Eye (tissue), 1 donor: ENCODE measurements at regions not wholly inside any gene's neighbourhood (a gene's known extent, or its start where the extent isn't known, plus 50 kb on each side); places are given as distances from the start of the nearest gene placed in this dataset.

ENCODE experiments used
- DNase-seq: peaks from one replicate; pipeline ENCODE4 v3.0.0-alpha.2; 2015

GRCh38 chr20:60658681-60659080 lies 593.4 kb upstream of the CDH4 start:
- DNase-seq: peak; percentile 59

- no peak for DNase-seq
Observed at GRCh38 chr20:60659240-60659639, 592.8 kb upstream of the CDH4 start.

- no peak for DNase-seq
Observed at GRCh38 chr20:60662307-60662706, 589.8 kb upstream of the CDH4 start.

GRCh38 chr20:60664106-60664505 lies 588.0 kb upstream of the CDH4 start:
- no peak for DNase-seq

GRCh38 chr20:60667641-60668040 lies 584.4 kb upstream of the CDH4 start:
- DNase-seq: no peak

- no peak for DNase-seq
Observed at GRCh38 chr20:60669211-60669610, 582.9 kb upstream of the CDH4 start.

- DNase-seq: no peak
Observed at GRCh38 chr20:60676011-60676410, 576.0 kb upstream of the CDH4 start.

- DNase-seq: no peak
Observed at GRCh38 chr20:60677819-60678218, 574.2 kb upstream of the CDH4 start.

- no peak for DNase-seq
Observed at GRCh38 chr20:60680554-60680953, 571.5 kb upstream of the CDH4 start.

GRCh38 chr20:60687213-60687612 lies 564.8 kb upstream of the CDH4 start:
- DNase-seq: no peak

- DNase-seq: no peak
Observed at GRCh38 chr20:60690771-60691170, 561.3 kb upstream of the CDH4 start.

GRCh38 chr20:60691966-60692615 lies 560.0 kb upstream of the CDH4 start:
- DNase-seq: no peak

GRCh38 chr20:60693496-60694133 lies 558.4 kb upstream of the CDH4 start:
- DNase-seq: no peak

- DNase-seq: no peak
Observed at GRCh38 chr20:60694763-60695162, 557.3 kb upstream of the CDH4 start.

GRCh38 chr20:60695226-60696000 lies 556.6 kb upstream of the CDH4 start:
- no peak for DNase-seq

GRCh38 chr20:60697252-60697651 lies 554.8 kb upstream of the CDH4 start:
- no peak for DNase-seq

- no peak for DNase-seq
Observed at GRCh38 chr20:60700728-60701127, 551.3 kb upstream of the CDH4 start.

- DNase-seq: no peak
Observed at GRCh38 chr20:60704147-60704546, 547.9 kb upstream of the CDH4 start.

- DNase-seq: no peak
Observed at GRCh38 chr20:60713396-60713795, 538.7 kb upstream of the CDH4 start.

- DNase-seq: no peak
Observed at GRCh38 chr20:60715172-60715571, 536.9 kb upstream of the CDH4 start.

GRCh38 chr20:60718743-60719480 lies 533.1 kb upstream of the CDH4 start:
- peak; percentile 6 for DNase-seq

- no peak for DNase-seq
Observed at GRCh38 chr20:60725311-60725906, 526.7 kb upstream of the CDH4 start.

- DNase-seq: no peak
Observed at GRCh38 chr20:60727425-60727824, 524.6 kb upstream of the CDH4 start.
